Endodermal cell (in vitro differentiated cells): ENCODE measurements at regions not wholly inside any gene's neighbourhood (a gene's known extent, or its start where the extent isn't known, plus 50 kb on each side); places are given as distances from the start of the nearest gene placed in this dataset.

Source experiments
- DNase-seq: peaks from one replicate; pipeline ENCODE4 v3.0.0-alpha.2; 2017
- H3K27ac ChIP-seq: 2 replicates; pipeline ENCODE4 v1.5.1; 2013; ENCODE audit warnings: mild to moderate bottlenecking, low read depth, low read length, moderate library complexity
- H3K27me3 ChIP-seq: 2 replicates; pipeline ENCODE4 v1.6.1; 2013; ENCODE audit warnings: mild to moderate bottlenecking, low read length, moderate library complexity; ENCODE audit not compliant: insufficient read depth, control insufficient read depth, poor library complexity, severe bottlenecking
- H3K36me3 ChIP-seq: 2 replicates; pipeline ENCODE4 v1.7.0; 2013; ENCODE audit warnings: mild to moderate bottlenecking, low read length, moderate library complexity; ENCODE audit not compliant: control insufficient read depth, insufficient read depth
- H3K4me1 ChIP-seq: one replicate; pipeline ENCODE4 v1.7.0; 2013; ENCODE audit warnings: low read length; ENCODE audit not compliant: control insufficient read depth, insufficient read depth
- H3K4me3 ChIP-seq: 2 replicates; pipeline ENCODE4 v1.5.1; 2013; ENCODE audit warnings: mild to moderate bottlenecking, low read length, moderate library complexity
- H3K9ac ChIP-seq: 2 replicates; pipeline ENCODE4 v1.6.1; 2013; ENCODE audit warnings: mild to moderate bottlenecking, low read length, moderate library complexity; ENCODE audit not compliant: poor library complexity, severe bottlenecking; ENCODE audit errors: extremely low read depth
- H3K9me3 ChIP-seq: 2 replicates; pipeline ENCODE4 v1.6.1; 2013; ENCODE audit warnings: mild to moderate bottlenecking, low read length, moderate library complexity; ENCODE audit not compliant: control insufficient read depth
- H3K27ac Mint-ChIP-seq: 2 replicates; pipeline ENCODE4 v1.8.0; 2020; ENCODE audit warnings: mixed read lengths
- H3K27me3 Mint-ChIP-seq: 2 replicates; pipeline ENCODE4 v1.8.0; 2021; ENCODE audit warnings: mild to moderate bottlenecking, mixed read lengths; ENCODE audit not compliant: insufficient read depth
- H3K36me3 Mint-ChIP-seq: 2 replicates; pipeline ENCODE4 v1.8.0; 2020; ENCODE audit warnings: low read depth, mixed read lengths
- H3K4me1 Mint-ChIP-seq: 2 replicates; pipeline ENCODE4 v1.8.0; 2020; ENCODE audit warnings: mixed read lengths
- H3K4me3 Mint-ChIP-seq: 2 replicates; pipeline ENCODE4 v1.8.0; 2020; ENCODE audit warnings: mild to moderate bottlenecking, moderate library complexity, mixed read lengths
- H3K9me3 Mint-ChIP-seq: 2 replicates; pipeline ENCODE4 v1.8.0; 2020; ENCODE audit warnings: mild to moderate bottlenecking, mixed read lengths
- WGBS, 2 experiments: methylation state at CpG; one replicate each; pipeline versions ENCODE4 v1.1.5 to v1.1.7; 2013; ENCODE audit warnings: missing lambda C conversion rate in 2 of 2, mixed read lengths in 1 of 2; ENCODE audit not compliant: insufficient coverage in 1 of 2, insufficient read length in 1 of 2; 5-methylcytosine and 5-hydroxymethylcytosine counted together
- TF ChIP-seq, protein P1 (sequence below): fragments of 200-600 bp; sonication (generic); conservative IDR thresholded peaks from 2 replicates; pipeline ENCODE4 v1.5.0; 2021; ENCODE audit warnings: antibody characterized with exemption, mild to moderate bottlenecking

DNA sequence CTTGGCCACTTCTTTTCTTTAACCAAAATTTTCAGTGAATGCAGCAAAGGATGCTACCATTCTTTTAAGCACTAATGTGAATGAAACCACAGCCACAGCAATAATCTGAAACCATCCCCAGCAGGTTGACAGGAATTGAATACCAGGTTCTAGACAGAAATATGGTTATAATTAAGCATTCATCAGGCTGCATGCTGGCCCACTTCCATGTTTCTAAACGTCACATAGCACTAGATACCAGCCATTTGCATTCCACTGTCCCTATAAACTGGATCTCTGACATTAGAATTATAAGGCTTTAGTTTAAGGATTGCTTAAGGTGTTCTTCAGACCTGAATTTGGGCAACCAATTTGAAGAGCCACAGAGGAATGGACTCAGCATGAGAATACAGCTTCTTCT, 340.8 kb upstream of the KLF6 start:
- H3K9me3 ChIP-seq = peaks cover 25% of the 10 kb centered on the region
- H3K4me3 ChIP-seq = no peak overlapping the region
- 92% methylated on average over 1 of the region's 1 CpG; no CpG with 5 or more reads in 1 of the 2 experiments for WGBS, 2 experiments
- H3K27me3 ChIP-seq = no peaks in the 10 kb centered on the region
- Mint-ChIP-seq H3K9me3 (peaks cover 28% of the 10 kb centered on the region), H3K36me3 (peaks cover 8% of the 10 kb centered on the region), H3K4me3 (no peak overlapping the region), H3K27me3 (no peaks in the 10 kb centered on the region), H3K27ac (no peak overlapping the region), H3K4me1 (peaks cover 32% of the 10 kb centered on the region)
- no peaks in the 10 kb centered on the region for H3K36me3 ChIP-seq
- peaks cover 18% of the 10 kb centered on the region for H3K4me1 ChIP-seq
- no peak for DNase-seq
- no peak overlapping the region for H3K27ac ChIP-seq
- TF ChIP-seq, protein P1, sequence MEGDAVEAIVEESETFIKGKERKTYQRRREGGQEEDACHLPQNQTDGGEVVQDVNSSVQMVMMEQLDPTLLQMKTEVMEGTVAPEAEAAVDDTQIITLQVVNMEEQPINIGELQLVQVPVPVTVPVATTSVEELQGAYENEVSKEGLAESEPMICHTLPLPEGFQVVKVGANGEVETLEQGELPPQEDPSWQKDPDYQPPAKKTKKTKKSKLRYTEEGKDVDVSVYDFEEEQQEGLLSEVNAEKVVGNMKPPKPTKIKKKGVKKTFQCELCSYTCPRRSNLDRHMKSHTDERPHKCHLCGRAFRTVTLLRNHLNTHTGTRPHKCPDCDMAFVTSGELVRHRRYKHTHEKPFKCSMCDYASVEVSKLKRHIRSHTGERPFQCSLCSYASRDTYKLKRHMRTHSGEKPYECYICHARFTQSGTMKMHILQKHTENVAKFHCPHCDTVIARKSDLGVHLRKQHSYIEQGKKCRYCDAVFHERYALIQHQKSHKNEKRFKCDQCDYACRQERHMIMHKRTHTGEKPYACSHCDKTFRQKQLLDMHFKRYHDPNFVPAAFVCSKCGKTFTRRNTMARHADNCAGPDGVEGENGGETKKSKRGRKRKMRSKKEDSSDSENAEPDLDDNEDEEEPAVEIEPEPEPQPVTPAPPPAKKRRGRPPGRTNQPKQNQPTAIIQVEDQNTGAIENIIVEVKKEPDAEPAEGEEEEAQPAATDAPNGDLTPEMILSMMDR = no peak
- no peak overlapping the region for H3K9ac ChIP-seq

DNA sequence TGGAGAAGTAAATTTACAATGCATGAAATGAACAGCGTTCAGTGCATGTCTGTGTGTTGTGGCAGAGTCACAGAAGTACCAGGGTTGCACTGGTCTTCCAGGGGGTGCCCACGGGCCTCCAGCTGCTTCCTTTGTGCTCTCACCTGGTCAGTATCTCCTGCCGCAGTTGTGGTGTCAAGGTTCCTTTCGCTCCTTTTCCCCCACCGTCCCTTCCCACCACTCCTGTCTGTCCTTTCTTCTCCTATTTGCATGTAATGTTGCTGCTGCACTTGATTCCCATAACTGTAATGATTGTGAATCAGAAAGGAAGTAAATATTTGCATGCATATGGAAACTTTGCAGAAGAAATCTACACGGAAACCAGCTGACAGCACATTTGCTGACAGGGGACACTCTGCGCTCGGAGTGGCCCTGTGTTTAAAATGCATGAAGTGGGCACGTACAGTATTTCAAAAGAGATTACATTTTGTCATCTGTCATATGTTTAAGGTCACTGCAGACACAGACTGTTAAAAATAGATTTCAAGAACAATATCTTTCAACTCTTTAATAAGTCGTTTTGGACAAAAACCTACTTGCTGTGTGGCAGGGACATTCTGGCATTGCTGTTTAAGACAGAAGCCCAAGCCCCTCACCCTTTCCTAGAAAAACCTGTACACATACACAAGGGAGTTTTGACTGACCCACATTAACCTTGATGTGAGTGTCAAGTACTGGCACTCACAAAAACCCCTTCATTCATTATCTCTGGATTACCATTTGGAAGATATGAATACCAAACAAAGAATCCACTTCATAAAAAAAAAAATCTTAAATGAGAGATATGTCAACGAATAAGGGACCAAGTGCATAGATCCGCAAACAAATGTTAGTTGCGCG, 336.7 kb upstream of the KLF6 start:
- TF ChIP-seq, protein P1 = no peak
- H3K36me3 Mint-ChIP-seq = peaks cover 8% of the 10 kb centered on the region
- Histone ChIP-seq H3K9me3 (peaks cover 16% of the 10 kb centered on the region), H3K27ac (no peak overlapping the region), H3K27me3 (no peaks in the 10 kb centered on the region), H3K4me3 (no peak overlapping the region), H3K4me1 (no peaks in the 10 kb centered on the region), H3K9ac (no peak overlapping the region), H3K36me3 (no peaks in the 10 kb centered on the region)
- H3K9me3 Mint-ChIP-seq = peaks cover 19% of the 10 kb centered on the region
- no peak for DNase-seq
- no peak overlapping the region for H3K4me3 Mint-ChIP-seq
- peaks cover 13% of the 10 kb centered on the region for H3K4me1 Mint-ChIP-seq
- H3K27ac Mint-ChIP-seq = no peak overlapping the region
- H3K27me3 Mint-ChIP-seq = peaks cover 3% of the 10 kb centered on the region
- WGBS, 2 experiments = 83 to 86% methylated on average over 9 to 14 of the region's 14 CpGs

DNA sequence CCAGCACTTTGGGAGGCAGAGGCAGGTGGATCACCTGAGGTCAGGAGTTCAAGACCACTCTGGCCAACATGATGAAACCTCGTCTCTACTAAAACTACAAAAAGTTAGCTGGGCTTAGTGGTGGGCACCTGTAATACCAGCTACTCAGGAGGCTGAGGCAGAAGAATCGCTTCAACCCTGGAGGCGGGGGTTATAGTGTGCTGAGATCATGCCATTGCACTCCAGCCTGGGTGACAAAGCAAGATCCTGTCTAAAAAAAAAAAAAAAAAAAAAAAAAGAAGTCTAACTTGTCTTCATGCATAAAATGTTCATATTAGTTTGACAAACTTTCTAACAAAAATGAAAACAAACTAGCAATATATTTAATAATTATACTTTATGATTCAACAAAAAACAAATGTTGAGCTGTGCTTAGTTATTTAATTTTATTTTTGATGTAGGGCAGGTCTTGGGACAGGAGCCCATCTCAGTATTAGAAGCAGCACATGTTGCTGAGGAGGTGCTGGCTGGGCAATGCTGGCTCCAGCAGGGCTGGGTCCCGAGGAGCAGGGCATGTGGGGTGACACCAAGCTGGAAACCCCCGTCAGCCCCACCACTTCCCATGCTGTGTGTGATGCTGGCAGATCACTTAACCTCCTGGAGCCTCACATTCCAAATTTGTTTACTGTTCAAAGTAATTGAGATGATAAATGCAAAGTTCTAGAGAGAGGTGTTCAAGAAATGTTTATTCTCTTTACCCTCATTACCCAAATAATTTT, 335.3 kb upstream of the KLF6 start:
- Mint-ChIP-seq H3K4me3 (no peak overlapping the region), H3K27ac (no peak overlapping the region), H3K27me3 (peaks cover 5% of the 10 kb centered on the region), H3K4me1 (peaks cover 13% of the 10 kb centered on the region), H3K9me3 (peaks cover 7% of the 10 kb centered on the region), H3K36me3 (peaks cover 3% of the 10 kb centered on the region)
- no peak overlapping the region for H3K27ac ChIP-seq
- no peaks in the 10 kb centered on the region for H3K36me3 ChIP-seq
- no peaks in the 10 kb centered on the region for H3K4me1 ChIP-seq
- TF ChIP-seq, protein P1 = no peak
- H3K27me3 ChIP-seq = no peaks in the 10 kb centered on the region
- DNase-seq = no peak
- 97 to 100% methylated on average over 1 to 5 of the region's 5 CpGs for WGBS, 2 experiments
- no peak overlapping the region for H3K9ac ChIP-seq
- no peak overlapping the region for H3K4me3 ChIP-seq
- peaks cover 7% of the 10 kb centered on the region for H3K9me3 ChIP-seq
